ENCODE measurements at regions not wholly inside any gene's neighbourhood (a gene's known extent, or its start where the extent isn't known, plus 50 kb on each side); places are given as distances from the start of the nearest gene placed in this dataset.
"Not testable (repeated sequence)": the region's sequence is repeated elsewhere in the genome, so short reads cannot be mapped to it uniquely, and the experiment has no call there.

DNA sequence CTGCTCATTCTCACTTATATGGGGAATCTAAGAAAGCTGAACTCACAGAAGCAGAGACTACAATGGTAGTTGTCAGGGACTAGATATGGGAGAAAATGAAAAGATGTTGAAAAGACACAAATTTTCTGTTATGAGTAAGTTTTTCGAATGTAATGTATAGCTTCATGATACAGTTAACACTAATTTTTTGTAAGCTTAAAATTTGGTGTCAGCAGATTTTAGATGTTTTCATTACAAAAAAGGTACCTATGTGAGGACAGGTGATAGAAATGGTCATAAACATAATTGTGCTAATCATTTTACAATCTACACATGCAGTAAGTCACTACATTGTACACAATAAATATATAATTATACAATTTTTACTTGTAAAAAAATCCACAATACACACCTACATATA, 286.6 kb downstream of the ZNF33B start:
- no peak for DNase-seq

DNA sequence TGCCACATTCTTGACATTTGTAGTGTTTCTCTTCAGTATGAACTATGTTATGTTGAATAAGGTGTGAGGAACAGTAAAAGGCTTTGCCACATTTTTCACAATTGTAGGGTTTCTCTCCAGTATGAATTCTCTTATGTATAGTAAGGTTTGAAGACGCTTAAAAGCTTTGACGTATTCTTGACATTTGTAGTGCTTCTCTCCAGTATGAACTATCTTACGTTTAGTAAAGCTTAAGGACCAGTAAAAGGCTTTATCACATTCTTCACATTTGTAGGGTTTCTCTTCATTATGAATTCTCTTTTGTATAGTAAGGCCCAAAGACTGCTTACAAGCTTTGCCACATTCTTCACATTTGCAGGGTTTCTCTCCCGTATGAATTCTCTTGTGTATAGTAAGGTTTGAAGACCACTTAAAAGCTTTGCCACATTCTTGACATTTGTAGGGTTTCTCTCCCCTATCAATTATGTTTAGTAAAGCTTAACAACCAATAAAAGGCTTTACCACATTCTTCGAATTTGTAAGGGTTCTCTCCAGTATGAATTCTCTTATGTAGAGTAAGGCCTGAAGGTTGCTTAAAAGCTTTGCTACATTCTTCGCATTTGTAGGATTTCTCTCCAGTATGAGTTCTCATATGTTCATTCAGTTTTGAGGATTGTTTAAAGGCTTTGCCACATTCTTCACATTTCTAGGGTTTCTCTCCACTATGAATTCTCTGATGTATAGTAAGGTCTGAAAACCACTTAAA, 301.6 kb downstream of the ZNF33B start:
- not testable (repeated sequence) for DNase-seq

DNA sequence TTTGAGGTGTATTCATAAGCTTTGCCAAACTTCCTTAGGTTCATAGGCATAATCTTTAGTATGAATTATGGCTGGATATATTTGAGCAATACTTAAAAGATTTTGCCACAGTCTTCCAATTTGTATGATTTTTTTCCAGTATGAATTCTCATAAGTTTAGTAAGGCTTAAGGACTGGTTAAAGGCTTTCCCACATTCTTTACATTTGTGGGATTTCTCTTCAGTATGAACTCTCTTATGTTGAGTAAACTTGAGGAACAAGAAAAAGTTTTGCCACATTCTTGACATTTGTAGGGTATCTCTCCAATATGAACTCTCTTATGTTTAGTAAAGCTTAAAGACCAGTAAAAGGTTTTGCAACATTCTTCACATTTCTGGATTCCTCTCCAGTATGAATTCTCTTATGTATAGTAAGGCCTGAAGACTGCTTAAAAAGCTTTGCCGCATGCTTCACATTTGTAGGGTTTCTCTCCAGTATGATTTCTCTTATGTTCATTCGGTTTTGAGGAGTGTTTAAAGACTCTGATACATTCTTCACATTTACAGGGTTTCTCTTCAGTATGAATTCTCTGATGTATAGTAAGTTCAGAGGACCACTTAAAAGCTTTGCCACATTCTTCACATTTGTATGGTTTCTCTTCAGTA, 302.6 kb downstream of the ZNF33B start:
- not testable (repeated sequence) for DNase-seq

DNA sequence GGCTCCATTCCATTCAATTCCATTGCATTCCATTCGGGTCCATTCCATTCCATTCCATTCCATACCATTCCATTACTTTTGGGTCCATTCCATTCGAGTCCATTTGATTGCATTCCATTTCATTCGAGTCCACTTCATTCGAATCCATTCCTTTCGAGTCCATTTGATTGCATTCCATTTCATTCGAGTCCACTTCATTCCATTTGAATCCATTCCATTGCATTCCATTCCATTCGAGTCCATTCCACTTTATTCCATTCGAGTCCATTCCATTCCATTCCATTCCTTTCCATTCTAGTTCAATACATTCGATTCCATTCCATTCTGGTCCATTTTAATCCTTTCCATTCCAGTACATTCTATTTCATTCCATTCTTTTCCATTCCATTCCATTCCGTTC, 334.0 kb downstream of the ZNF33B start:
- no peak for DNase-seq

DNA sequence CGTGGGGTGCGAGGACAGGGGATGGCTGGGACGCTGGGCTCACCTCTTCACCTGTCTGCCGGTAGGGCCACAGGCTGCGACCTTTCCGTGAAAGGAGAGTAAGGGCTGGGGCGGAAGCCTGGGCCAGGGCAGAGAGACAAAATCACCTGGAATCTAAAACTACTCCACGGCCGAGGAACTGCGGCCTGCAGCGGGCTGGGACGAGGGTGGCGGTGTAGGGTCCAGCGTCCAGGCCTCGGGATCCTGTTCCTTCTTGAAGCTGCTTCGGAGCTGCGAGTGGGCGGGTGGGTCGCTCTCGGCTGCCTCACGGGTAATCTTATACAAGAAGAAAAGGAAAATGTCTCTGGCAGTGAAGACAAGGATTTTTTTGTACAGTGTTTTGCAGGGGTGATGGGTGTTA, 356.5 kb downstream of the ZNF33B start:
- DNase-seq = not testable (repeated sequence)

DNA sequence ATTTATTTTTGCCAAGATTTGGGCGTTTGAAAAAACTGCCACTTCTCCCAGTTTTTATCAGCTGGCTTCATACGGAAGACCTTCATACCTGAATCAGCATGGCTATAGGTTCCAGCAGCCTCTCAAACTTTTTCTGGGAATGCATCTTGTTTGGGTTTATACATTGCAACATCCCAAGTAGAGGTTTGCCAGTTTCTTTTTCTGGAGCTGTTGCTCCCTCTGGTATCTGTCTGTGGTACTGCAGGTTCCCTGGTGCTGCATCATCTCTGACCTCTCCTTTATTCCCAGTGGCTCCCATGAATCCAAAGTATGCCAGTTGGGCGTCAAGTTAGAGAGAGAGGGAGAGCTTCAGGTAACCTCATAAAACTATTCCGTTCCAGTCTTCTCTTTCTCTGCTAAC, 368.6 kb downstream of the ZNF33B start:
- not testable (repeated sequence) for DNase-seq

DNA sequence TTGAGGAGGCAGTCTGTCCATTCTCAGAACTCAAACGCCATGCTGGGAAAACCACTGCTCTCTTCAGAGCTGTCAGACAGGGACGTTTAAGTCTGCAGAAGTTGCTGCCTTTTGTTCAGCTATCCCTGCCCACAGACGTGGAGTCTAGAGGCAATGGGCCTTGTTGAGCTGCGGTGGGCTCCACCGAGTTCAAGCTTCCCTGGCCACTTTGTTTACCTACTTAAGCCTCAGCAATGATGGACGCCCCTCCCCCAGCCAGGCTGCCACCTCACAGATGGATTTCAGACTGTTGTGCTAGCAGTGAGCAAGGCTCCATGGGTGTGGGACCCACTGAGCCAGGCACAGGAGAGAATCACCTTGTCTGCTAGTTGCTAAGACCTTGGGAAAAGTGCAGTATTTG, 375.1 kb downstream of the ZNF33B start:
- DNase-seq = not testable (repeated sequence)

DNA sequence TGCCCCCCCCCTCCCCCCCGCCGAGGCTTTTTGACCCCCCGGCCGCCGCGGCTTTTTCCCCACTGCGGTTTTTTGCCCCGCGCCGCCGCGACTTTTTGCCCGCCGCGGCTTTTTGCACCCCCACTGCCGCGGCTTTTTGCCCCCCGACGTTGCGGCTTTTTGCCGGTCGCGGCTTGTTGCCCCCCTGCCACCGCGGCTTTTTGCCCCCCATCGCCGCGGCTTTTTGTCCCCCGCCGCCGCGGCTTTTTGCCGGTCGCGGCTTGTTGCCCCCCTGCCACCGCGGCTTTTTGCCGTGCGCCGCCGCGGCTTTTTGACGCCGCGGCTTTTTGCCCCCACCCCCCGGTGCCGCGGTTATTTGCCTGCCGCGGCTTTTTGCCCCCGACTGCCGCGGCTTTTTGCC, 395.4 kb downstream of the ZNF33B start:
- not testable (repeated sequence) for DNase-seq

DNA sequence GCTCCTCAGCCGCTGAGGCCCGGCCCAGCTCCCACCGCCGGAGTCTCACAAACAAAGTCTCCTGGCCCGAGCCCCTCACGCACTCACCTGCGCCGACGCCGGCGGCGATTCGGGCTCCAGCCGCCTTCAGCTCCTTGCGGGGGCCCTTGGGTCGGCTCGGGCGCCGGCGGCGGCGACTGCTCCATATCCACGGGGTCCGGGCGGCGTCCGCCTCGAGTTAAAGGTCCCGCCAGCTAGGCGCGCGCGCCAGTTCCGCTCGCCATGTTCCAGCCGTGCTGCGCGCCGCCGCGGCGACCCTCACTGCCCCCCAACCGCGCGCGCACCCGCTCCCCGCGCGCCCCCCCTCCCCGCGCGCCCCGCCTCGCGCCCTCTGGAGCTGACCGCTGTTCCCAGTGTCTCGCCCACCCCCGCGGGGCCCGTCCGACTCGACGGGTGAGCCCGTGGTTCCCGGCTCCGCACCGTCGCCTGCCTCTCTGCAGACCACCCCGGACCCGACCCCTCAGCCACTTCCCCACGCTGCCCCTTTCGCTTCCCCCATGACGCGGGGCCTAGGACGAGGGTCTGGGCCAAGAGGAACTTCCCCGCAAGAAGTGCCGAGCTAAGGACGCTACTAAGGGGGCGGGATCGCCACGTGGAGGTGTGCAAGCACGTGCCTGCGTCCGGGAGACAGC, 396.1 kb downstream of the ZNF33B start:
- DNase-seq = no peak

DNA sequence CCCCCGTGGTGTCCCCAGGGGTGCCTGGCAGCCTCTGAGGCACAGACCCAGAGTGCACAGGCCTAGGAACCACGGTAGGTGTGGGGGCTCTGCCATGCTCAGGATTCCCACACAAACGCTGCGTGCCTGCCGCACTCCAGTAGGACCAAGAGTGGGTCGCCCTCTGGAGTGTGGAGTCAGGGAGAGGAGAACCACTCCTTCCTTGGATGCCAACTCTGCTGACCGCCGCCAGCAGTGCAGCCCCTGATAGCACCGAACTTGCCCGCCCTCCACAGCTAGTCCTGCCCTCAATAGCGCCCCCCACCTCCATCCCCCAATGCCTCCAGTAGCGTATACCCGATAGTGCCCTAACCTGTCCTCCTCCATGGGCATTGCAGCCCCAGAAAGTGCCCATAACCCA, 402.0 kb downstream of the ZNF33B start:
- not testable (repeated sequence) for DNase-seq

DNA sequence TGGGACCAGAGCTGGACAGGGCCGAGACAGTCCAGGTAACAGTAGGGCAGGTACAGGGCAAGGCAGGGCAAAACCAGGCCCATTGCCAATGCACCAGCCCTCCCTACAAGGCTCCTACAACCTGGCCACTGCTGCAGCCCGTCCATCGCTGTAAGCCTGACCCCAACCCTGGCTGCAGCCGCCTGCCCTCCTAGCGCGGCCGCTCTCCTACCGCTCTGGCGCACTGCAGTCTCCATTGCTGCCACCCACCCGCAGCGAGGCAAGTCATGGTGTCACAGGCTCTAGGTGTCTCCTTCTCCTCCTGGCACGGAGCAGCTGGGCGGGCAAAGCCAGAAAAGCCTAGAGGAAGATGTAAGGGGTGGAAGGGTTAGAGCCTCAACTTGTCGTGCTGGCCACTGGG, 402.6 kb downstream of the ZNF33B start:
- DNase-seq = not testable (repeated sequence)

DNA sequence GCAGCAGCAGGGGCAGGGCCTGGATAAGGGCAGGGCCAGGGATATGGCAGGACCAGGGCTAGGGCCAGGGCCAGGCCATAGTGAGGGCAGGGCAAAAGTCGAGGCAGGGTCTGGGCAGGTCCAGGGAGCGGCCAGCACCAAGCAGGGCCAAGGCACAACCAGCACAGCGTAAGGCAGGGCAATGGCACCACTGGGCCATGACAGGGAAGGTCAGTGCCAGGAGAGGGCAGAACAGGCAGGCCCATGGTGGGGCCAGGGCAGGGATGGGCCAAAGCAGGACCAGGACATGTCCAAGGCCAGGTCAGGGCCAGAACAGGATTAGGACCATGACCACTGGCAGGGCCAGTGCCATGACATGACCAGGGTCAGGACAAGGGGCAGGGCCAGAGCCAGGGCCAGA, 403.1 kb downstream of the ZNF33B start:
- not testable (repeated sequence) for DNase-seq

DNA sequence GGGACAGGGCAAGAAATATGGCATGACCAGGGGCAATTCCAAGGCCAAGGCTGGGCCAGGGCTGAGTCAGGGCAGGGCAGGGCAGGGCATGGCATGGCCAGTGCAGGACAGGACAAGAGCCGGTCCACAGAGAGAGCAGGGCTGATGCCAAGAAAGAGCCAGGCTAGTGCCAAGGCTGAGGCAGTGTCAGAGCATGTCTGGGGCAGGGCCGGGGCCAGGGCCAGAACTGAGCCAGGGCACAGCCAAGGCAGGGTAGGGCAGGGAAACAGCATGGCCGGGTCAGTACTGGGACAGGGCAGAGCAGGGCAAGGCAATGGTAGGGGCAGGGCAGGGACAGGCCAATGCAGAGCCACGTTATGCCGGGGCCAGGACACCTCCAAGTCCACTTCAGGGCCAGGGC, 403.9 kb downstream of the ZNF33B start:
- DNase-seq = not testable (repeated sequence)

DNA sequence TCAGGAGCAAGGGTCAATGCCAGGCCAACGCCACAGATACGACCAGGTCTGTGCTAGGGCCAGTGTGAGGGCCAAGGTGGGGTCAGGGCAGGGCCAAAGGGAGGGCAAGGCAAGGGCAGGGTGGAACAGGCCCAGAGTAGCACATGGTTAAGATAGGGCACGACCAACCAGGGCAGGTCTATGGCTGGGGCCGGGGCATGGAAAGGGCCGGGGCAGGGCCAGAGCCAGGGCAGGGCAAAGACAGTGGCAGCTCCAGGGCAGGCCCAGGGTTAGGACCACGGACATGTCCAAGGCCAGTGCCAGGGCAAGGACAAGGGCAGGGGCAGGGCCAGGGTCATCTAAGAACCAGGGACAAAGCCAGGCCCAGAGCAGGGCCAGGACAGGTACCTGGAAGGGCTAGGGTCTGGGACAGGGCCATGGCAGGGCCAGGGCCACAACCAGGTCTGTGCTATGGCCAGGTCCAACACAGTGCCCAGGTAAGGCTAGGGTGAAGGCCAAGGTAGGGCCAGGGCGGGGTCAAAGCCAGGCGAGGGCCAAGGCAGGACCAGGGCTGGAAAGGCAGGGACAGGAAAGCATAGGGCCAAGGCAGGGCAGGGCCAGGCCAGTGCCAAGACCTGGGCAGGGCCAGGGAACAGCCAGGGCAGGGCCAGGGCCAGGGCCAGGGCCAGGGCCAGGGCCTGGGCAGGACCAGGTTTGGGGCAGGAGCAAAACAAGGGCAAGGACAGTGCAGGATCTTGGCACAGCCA, 404.7 kb downstream of the ZNF33B start:
- DNase-seq = not testable (repeated sequence)

DNA sequence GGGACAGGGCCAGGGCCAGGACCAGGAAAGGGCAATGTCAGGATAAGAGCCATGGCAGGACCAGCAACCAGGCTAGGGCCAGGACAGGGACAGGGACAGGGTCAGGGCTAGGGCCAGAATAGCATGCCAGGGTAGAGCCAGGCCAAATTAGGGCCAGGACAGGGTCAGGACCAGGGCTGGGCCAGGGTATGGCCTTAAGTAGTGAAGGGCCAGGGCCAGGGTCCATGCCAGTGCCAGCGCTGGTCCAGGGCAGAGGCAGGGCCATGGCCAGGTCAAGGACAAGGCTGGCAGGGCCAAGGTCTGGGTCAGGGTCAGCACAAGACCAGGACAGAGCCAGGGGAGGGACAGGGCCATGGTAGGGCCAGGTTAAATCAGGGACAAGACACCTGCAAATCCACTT, 405.4 kb downstream of the ZNF33B start:
- not testable (repeated sequence) for DNase-seq

DNA sequence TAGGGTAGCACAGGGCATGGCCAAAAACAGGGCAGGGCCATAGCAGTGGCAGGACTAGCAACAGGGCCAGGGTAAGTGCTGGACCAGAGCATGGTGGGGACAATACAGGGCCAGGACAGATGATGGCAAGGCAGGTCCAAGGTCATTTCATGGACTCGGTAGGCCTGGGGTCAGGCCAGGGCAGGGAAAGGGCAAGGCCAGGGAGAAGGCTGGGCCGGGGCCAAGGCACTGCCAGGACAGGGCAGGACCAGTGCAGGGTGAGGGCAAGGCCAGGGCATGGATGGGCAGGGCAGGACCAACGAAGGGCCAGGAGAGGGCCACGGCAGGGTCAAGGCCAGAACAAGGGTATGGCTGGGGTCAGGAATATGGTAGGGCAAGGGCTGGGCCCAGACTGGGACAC, 407.6 kb downstream of the ZNF33B start:
- not testable (repeated sequence) for DNase-seq

DNA sequence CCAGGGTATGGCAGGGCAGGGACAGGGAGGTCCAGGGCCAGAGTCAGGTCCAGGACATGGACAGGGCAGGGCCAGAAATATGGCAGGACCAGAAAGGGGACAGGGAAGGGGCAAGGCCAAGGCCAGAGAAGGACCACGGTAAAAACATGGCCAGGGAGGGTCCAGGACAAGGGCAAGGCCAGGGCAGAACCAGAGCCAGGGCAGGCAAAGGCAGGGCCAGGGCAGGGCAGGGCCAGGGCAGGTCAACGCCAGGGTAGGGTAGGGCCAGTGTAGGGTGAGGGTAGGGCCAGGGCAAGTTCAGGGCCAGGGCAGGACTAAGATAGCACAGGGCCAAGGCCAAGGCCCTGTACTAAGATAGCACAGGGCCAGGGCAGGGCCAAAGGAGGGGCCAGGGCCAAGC, 408.3 kb downstream of the ZNF33B start:
- not testable (repeated sequence) for DNase-seq

DNA sequence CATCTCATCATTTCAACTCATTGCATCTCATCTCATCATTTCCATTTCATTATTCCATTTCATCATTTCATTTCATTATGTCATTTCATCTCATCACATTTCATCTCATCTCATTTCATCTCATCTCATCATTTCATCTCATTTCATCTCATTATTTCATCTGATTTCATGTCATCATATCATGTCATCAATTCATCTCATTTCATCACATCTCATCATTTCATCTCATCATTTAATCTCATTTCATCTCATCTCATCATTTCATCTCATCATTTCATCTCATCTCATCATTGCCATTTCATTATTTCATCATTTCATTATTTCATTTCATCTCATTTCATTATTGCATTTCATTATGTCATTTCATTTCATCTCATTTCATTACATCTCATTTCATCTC, 410.5 kb downstream of the ZNF33B start:
- not testable (repeated sequence) for DNase-seq

DNA sequence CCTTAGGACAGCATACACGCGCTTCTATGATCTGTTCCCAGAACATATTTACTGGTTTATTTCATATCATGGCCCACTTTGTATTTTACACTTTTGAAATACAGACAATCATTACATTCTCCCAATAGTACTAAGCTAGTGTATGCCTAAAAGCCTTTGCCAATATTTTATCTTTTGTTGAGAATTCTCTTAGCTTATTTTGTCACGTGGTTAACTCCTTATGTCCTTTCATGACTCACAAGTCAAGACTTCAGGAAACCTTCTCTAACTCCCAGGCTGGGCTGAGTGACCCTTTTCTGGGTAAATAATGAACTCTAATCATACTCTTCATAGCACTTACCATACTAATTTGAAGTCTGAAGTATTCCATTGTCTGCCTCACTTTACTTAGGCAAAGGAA, 444.8 kb downstream of the ZNF33B start:
- not testable (repeated sequence) for DNase-seq

DNA sequence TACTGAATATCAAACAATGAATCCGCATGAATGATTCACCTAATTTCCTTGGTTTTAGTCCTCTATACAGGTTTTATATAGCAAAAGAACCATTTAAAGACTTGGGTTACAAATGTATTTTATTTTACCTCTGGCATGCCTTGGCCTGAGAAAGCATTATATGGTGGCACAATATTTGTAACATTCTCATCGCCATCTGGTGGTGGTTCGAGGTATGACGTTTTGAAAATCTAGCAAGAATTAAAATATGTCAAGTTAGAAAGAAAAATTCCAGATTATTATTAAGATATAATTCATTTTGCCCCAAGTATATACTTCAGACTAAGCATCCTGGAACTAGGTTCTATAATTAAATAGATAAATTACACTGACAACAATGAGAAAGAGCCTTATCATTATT, 445.9 kb downstream of the ZNF33B start:
- DNase-seq = peak; percentile 16

DNA sequence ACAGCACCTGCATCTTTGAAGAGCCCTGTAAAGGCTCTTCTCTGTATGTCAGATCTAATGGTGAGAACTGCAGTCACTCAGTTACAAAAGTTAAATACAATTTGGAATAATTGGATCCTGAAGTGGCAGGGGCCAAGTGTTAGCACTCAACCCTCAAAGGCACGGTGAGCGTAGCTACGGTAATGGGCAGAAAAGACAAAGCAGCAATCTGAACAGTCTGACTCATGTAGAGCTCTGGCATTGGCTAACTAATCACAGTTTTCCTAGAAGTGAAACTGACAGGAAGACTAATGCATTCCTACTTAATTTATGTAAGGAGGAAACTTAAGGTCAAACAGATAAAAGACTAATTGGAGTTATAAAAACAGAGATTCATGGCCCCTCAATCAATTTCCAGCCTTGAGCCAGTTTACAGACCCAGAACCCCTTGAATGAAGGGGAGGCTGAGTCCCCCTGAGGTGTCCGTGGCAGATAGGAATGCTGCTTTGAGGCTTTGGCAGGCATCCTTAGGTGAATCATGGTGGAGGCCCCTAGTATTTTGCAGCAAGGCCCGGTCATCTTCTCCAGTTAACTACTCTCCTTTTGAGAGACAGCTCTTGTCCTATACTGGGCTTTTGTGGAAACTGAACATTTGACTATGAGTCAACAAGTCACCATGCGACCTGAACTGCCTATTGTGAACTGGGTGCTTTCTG, 450.7 kb downstream of the ZNF33B start:
- DNase-seq = not testable (repeated sequence)
